NB4 (cell line): ENCODE measurements at regions not wholly inside any gene's neighbourhood (a gene's known extent, or its start where the extent isn't known, plus 50 kb on each side); places are given as distances from the start of the nearest gene placed in this dataset.

Experiments
- CTCF ChIP-seq: IDR thresholded peaks from one replicate; pipeline ENCODE4 v1.5.1; 2012; ENCODE audit warnings: low read depth, low read length
- POLR2A ChIP-seq: IDR thresholded peaks from 2 replicates; pipeline ENCODE4 v1.6.1; 2011; ENCODE audit warnings: mild to moderate bottlenecking; ENCODE audit not compliant: insufficient read length; ENCODE audit errors: extremely low read depth

GRCh38 chr3:59107856-59108815, 58.3 kb upstream of the CFAP20DC start:
- TF ChIP-seq CTCF (no peak), POLR2A (no peak)
